GM18868 (cell line): ENCODE measurements at regions not wholly inside any gene's neighbourhood (a gene's known extent, or its start where the extent isn't known, plus 50 kb on each side); places are given as distances from the start of the nearest gene placed in this dataset.

Experiments used
- ATAC-seq: cut with Tn5 transposase; IDR thresholded peaks from one replicate; pipeline ENCODE4 v1.9.1; 2021; ENCODE audit warnings: mild to moderate bottlenecking, moderate library complexity; ENCODE audit not compliant: unreplicated experiment

DNA sequence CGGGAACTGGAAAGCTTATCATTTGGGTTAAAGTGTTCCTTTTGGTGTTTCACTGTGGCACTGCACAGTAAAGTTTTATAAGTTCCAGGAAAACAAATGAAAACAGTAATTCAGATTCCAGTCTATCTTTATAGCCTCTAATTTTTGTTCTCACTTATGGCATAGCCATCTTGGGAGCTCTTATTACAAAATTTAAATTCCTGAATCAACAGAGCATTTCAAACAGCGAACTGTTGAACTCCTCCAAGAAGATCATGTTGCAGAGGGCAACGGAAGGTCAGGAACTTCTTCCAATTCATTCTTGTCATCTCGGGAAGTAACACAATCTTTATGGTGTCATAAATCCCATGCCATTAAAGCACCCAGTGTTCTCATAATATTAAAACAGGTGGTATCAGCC, 229.1 kb downstream of the KCNC2 start:
- no peak for ATAC-seq

DNA sequence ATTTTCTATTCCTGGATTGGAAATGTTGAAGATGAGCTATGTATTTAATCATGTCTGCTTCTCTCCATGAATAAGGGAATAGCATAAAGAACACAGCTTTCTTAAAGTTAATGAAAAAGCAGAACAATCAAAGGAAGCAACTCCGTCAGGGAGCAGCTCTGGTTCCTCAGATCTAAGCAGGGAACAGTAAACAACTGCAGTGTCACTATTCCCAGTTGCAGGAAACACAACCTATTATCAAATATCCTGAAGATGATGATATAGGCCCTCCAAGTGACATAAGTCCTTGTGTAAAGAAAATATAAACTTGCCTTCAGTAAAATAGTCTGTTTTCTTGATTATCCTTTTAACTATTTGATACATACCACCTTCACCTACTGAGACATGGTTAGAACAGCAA, 228.1 kb downstream of the KCNC2 start:
- ATAC-seq = no peak

DNA sequence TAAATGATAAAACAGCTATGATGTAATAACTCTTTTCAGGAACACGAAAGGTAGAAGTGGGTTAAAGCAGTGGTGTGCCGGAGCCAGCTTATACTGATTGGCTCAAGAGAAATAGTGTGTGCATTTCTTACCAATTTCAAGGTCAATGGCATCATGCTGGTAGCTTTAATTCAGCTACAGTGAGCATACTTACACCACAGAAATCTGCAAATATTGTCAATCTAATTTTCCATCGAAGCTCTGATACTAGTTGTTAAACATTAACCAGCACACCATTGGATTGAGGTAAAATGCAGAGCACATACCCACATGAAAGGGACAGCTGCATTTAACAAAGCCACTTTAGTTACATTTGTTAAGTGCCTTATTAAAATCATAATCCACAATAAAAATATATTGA, 225.7 kb downstream of the KCNC2 start:
- ATAC-seq = no peak

DNA sequence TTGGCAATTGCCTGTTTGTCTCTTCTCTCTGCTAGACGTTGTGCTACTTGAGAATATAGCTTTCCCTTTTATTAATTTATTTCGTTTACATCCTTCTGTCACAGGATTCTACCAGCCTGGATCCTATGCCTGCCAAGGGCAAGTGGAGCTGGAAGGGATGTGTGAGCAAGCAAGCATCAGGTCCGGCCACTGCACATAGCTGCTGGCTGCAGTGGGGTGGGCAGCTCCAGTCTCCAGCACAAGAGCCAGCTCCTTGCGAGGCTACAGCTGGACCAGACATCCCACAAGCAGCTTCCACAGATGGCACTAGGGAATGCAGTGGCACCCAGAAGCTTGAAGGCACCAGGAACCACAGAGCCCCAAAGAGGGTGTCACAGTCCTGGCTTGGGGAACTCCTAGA, 225.0 kb downstream of the KCNC2 start:
- ATAC-seq = no peak

DNA sequence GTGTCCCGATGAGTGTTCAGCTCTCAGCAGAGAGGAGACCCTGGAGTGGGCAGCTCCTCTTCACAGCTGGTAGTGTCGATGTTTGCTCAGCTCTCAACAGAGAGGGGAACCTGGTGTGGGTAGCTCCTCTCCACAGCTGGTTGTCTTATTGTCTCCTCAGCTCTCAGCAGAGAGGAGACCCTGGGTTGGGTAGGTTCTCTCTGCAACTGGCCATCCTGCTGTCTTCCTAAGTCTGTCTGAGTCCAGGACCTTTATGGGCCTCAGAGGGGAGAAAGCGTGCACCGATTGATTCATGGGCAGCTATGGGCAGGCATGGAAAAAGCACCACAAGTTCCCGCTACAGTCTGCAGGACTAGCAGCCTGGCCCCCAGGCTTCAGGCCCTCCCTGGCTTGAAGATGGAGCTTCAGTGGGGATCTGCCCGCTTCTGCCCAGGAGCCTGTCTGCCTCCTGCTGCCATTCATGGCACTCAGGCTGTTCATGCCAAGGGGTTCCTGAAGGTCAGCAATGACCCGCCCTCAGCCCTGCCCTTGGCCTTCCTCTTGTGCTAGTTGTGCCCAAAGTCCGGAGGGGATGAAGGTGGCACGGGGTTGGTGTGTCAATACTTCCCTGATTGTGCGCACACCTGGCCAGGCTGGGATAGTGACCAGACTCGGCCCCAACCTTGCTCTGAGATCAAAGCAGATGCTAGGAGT, 224.2 kb downstream of the KCNC2 start:
- ATAC-seq = no peak

DNA sequence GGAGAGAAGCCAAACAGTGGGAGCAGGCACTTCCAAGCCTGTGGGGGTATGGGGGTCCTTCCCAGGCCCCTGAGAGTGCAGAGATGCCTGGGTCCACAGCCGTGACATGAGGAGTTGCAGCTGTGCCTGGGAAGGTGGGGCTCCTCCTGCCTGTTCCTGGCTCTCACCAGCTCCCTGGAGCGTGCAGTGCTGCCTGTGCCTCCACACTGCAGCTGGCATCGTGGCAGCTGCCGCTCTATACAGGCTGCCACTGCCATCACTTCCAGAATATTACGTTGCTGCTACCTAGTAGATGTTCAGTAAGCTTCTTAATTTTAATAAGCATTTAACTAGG, 223.7 kb downstream of the KCNC2 start:
- ATAC-seq = no peak

DNA sequence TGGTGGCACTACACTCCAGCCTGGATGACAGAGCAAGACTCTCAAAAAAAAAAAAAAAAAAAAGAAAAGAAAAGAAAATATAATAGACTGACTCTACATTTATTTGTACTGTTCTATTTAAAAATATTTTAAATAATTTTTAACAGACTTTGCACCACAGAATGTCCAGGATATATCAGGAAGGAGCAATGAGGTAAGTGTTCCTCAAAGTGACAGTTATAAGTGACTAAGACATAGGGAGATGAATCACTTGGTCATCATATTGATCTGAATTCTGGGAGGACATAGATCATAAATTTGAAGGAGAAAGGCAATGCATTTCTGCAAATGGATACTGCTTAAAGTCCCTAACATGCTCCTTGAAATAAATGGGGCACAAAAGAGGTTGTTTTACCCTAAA, 221.5 kb downstream of the KCNC2 start:
- ATAC-seq = no peak
